Tibial nerve (tissue), 4 donors: ENCODE measurements at regions not wholly inside any gene's neighbourhood (a gene's known extent, or its start where the extent isn't known, plus 50 kb on each side); places are given as distances from the start of the nearest gene placed in this dataset.

Experiments used
- CTCF ChIP-seq, 5 experiments: fragments of 200-600 bp in 3 of 5; fragments of 450-650 bp in 2 of 5; sonication (generic) in 3 of 5; IDR thresholded peaks; one replicate each; pipeline ENCODE4 v1.5.1; 2016 to 2019; ENCODE audit warnings: antibody characterized with exemption in 5 of 5, mild to moderate bottlenecking in 3 of 5, moderate library complexity in 2 of 5
- EP300 ChIP-seq, 2 donors: sonication (generic); formaldehyde crosslinking; IDR thresholded peaks; one replicate each; pipeline ENCODE4 v1.6.1; 2017; ENCODE audit warnings: antibody characterized with exemption in 2 of 2, mild to moderate bottlenecking in 1 of 2
- POLR2A ChIP-seq, 2 donors: fragments of 450-650 bp; IDR thresholded peaks; one replicate each; pipeline ENCODE4 v1.6.1; 2017; ENCODE audit warnings: antibody characterized with exemption in 2 of 2, mild to moderate bottlenecking in 2 of 2, moderate library complexity in 2 of 2

GRCh38 chr5:104541141-104541785 is 978.7 kb upstream of the NUDT12 start:
- no peak for TF ChIP-seq CTCF (IDR thresholded peaks at IDR 0.05)
- no peak for TF ChIP-seq POLR2A (IDR thresholded peaks at IDR 0.05)
- no peak for TF ChIP-seq EP300 (IDR thresholded peaks at IDR 0.05)
